Dermis microvascular lymphatic vessel endothelial cell (primary cell): ENCODE measurements at regions not wholly inside any gene's neighbourhood (a gene's known extent, or its start where the extent isn't known, plus 50 kb on each side); places are given as distances from the start of the nearest gene placed in this dataset.

Experiments
- DNase-seq, 2 donors: peaks; one replicate each; pipeline versions ENCODE4 v3.0.0 to v3.0.0-alpha.2; 2010; ENCODE audit warnings: low read depth in 2 of 2

- no peak for DNase-seq
These were observed 83.0 kb upstream of the NAALADL2 start for GRCh38 chr3:174776123-174776522.

- no peak for DNase-seq
These were observed 82.5 kb upstream of the NAALADL2 start for GRCh38 chr3:174776636-174777035.

- DNase-seq = no peak
These were observed 81.3 kb upstream of the NAALADL2 start for GRCh38 chr3:174777813-174778212.

- DNase-seq = no peak
These were observed 75.6 kb upstream of the NAALADL2 start for GRCh38 chr3:174783502-174783901.

- no peak for DNase-seq
These were observed 74.8 kb upstream of the NAALADL2 start for GRCh38 chr3:174784206-174784934.

GRCh38 chr3:174786825-174787224 lies 72.3 kb upstream of the NAALADL2 start:
- DNase-seq = no peak

- DNase-seq = no peak
These were observed 68.0 kb upstream of the NAALADL2 start for GRCh38 chr3:174791161-174791560.

GRCh38 chr3:174792864-174793263 lies 66.3 kb upstream of the NAALADL2 start:
- no peak for DNase-seq
